Lung (tissue), 11 donors: ENCODE measurements at regions not wholly inside any gene's neighbourhood (a gene's known extent, or its start where the extent isn't known, plus 50 kb on each side); places are given as distances from the start of the nearest gene placed in this dataset.

Source experiments
- ATAC-seq: fragments of 200-7000 bp; cut with Tn5 transposase; one replicate; pipeline ENCODE4 v1.9.1; 2020; ENCODE audit warnings: moderate number of reproducible peaks; ENCODE audit not compliant: insufficient read depth, low FRiP score
- DNase-seq, 3 donors: peaks; one replicate each; pipeline ENCODE4 v3.0.0-alpha.2; 2013 to 2017
- H3K27ac ChIP-seq, 2 donors: one replicate each; pipeline ENCODE4 v1.5.1; 2013; ENCODE audit warnings: mild to moderate bottlenecking in 2 of 2, moderate library complexity in 2 of 2, control low read depth in 1 of 2, inconsistent platforms in 1 of 2, low read depth in 1 of 2, low read length in 1 of 2
- H3K27me3 ChIP-seq, 3 donors: one replicate each; pipeline ENCODE4 v1.5.1; 2013; ENCODE audit warnings: low read length in 2 of 3; ENCODE audit not compliant: control insufficient read depth in 3 of 3, insufficient read depth in 3 of 3
- H3K36me3 ChIP-seq, 4 donors: one replicate each; pipeline ENCODE4 v1.5.1; 2013; ENCODE audit warnings: low read length in 4 of 4, mild to moderate bottlenecking in 1 of 4, moderate library complexity in 1 of 4; ENCODE audit not compliant: control insufficient read depth in 4 of 4, insufficient read depth in 4 of 4
- H3K4me1 ChIP-seq, 5 donors: one replicate each; pipeline ENCODE4 v1.5.1; 2013; ENCODE audit warnings: low read length in 5 of 5, mild to moderate bottlenecking in 2 of 5, moderate library complexity in 1 of 5; ENCODE audit not compliant: control insufficient read depth in 5 of 5, insufficient read depth in 5 of 5
- H3K4me3 ChIP-seq: one replicate; pipeline ENCODE4 v1.5.1; 2013; ENCODE audit warnings: mild to moderate bottlenecking, control low read depth, moderate library complexity
- H3K9ac ChIP-seq, 2 donors: one replicate each; pipeline ENCODE4 v1.5.1; 2013; ENCODE audit warnings: low read length in 2 of 2, control low read depth in 1 of 2; ENCODE audit not compliant: insufficient read depth in 1 of 2
- H3K9me3 ChIP-seq, 4 donors: one replicate each; pipeline ENCODE4 v1.5.1; 2013; ENCODE audit warnings: low read length in 3 of 4, mild to moderate bottlenecking in 1 of 4, moderate library complexity in 1 of 4; ENCODE audit not compliant: control insufficient read depth in 4 of 4, insufficient read depth in 3 of 4
- WGBS, 2 donors: extraction: QIAGEN DNeasy Blood & Tissue Kit; methylation state at CpG; one replicate each; pipeline ENCODE4 v1.1.7; 2013; 5-methylcytosine and 5-hydroxymethylcytosine counted together
- TF ChIP-seq, protein P1 (sequence below): IDR thresholded peaks from 2 replicates; pipeline ENCODE4 v1.5.1; 2012; ENCODE audit warnings: mild to moderate bottlenecking; ENCODE audit errors: control extremely low read depth, extremely low read depth
- donor health status: control.
- donor health status: control.
- donor health status: Bipolar disorder and iron deficiency.
- donor health status: healthy.
- donor health status: DM: yes; HTN: yes; CAD: no.

DNA sequence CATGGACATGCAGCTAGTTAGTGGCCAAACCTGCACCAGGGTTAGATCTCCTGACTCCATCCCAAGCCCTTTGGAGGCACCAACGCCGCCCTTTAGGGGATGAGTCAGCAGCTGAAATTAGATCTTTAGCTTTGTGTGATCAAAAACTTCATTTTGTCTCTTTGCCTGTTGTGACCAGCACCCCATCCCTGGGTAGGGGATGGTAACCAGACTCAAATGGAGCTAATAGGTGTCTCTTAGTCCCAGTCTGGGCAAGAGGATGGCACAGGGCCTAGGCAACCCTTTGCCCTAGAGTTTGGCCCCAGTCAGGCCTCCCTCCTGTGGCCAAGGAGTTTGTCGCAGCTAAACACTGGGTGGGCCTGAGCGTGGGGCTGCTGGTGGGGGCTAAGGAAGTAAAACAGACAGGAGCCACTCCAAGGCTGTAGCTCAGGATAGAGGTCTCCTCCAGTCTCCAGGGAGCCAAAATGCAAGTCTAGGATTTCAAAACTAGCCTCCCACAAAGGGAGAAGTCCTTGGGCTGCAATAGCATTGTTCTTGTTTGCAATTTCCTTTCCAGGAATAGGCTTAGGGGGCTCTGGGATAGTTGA, 105.1 kb downstream of the CPN2 start:
- no peaks in the 10 kb centered on the region for H3K9me3 ChIP-seq
- ATAC-seq (no peak), DNase-seq (no peak)
- H3K27me3 ChIP-seq = no peaks in the 10 kb centered on the region
- H3K9ac ChIP-seq = no peak overlapping the region
- H3K27ac ChIP-seq = no peak overlapping the region
- H3K4me3 ChIP-seq = no peak overlapping the region
- WGBS, 2 donors = 64 to 78% methylated on average over 4 of the region's 4 CpGs
- H3K36me3 ChIP-seq = no peaks in the 10 kb centered on the region
- peaks cover under 1 to 48% (median 20%) of the 10 kb centered on the region in 5 donors for H3K4me1 ChIP-seq
- TF ChIP-seq, protein P1, sequence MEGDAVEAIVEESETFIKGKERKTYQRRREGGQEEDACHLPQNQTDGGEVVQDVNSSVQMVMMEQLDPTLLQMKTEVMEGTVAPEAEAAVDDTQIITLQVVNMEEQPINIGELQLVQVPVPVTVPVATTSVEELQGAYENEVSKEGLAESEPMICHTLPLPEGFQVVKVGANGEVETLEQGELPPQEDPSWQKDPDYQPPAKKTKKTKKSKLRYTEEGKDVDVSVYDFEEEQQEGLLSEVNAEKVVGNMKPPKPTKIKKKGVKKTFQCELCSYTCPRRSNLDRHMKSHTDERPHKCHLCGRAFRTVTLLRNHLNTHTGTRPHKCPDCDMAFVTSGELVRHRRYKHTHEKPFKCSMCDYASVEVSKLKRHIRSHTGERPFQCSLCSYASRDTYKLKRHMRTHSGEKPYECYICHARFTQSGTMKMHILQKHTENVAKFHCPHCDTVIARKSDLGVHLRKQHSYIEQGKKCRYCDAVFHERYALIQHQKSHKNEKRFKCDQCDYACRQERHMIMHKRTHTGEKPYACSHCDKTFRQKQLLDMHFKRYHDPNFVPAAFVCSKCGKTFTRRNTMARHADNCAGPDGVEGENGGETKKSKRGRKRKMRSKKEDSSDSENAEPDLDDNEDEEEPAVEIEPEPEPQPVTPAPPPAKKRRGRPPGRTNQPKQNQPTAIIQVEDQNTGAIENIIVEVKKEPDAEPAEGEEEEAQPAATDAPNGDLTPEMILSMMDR = no peak

DNA sequence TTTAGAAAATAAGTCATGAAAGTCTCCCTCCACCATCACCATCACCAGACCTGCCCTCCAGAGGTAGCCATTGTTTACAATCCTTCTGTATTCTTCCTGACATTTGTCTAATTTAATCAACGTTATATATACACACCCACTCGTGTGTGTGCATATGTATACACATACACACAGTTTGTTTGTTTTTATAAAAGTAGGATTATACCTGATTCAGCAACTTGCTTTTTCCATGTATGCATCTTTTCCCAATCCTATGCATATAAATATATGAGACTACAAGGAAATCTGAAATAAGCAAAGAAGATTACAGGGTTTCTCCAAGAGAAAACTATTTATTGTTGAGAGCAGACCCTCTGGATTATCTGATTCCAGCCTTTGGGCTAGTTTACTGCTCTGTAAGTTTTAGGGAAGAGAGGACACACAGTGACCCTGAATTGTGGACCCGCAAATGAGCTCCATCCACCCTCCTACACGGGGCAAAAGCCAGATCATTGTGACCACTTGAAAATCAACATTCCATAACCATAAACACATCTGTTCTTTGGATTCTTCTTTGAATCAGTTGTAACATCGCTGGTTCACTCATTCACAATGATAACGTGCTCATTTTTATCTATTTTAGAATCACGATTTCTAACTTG, 104.3 kb downstream of the CPN2 start:
- no peak for DNase-seq
- 78 to 79% methylated on average over 7 of the region's 7 CpGs for WGBS, 2 donors

GRCh38 chr3:194247350-194247740, 103.8 kb downstream of the CPN2 start:
- no peaks in the 10 kb centered on the region for H3K9me3 ChIP-seq
- 79 to 93% methylated on average over 10 of the region's 10 CpGs for WGBS, 2 donors
- no peak overlapping the region for H3K27ac ChIP-seq
- H3K4me3 ChIP-seq = no peak overlapping the region
- no peaks in the 10 kb centered on the region for H3K27me3 ChIP-seq
- H3K4me1 ChIP-seq = peaks cover 4 to 53% (median 21%) of the 10 kb centered on the region in 5 donors
- no peaks in the 10 kb centered on the region for H3K36me3 ChIP-seq
- TF ChIP-seq, protein P1 = no peak
- DNase-seq (no peak), ATAC-seq (no peak)
- no peak overlapping the region for H3K9ac ChIP-seq

More for the DNA sequence above, 104.3 kb downstream of the CPN2 start:
- no peaks in the 10 kb centered on the region for H3K27me3 ChIP-seq
- no peak overlapping the region for H3K9ac ChIP-seq
- TF ChIP-seq, protein P1 = no peak
- no peak overlapping the region for H3K4me3 ChIP-seq
- H3K27ac ChIP-seq = no peak overlapping the region
- no peaks in the 10 kb centered on the region for H3K36me3 ChIP-seq
- no peaks in the 10 kb centered on the region for H3K9me3 ChIP-seq
- H3K4me1 ChIP-seq = peaks cover 4 to 53% (median 21%) of the 10 kb centered on the region in 5 donors
- no peak for ATAC-seq
